ENCODE measurements at regions not wholly inside any gene's neighbourhood (a gene's known extent, or its start where the extent isn't known, plus 50 kb on each side); places are given as distances from the start of the nearest gene placed in this dataset.

DNA sequence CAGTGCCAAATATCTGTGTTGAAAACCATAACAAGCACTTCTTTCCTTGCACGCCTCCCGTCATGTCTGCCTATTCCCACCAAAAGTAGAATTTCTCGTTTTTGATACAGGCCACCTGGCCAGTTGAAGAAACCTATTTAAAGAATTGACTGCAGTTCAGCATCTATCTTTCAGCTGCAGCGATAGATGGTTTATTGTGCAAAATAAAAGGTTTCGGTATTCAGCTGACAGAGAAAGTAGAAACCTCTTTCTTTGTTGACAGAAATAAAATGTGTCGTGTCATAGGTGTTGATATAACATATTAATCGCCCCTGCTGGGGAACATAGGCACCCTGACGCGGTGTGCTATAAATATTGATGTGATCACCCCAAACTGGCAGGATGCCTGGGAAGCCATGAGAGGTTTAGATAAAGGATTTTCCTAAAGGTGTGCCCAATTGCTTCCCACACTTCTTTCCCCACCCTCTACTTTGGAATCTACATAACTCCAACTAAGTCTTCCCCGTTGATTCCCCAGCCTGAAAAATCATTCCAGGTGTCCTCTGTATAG is 570.4 kb downstream of the CCDC85A start:
- TF ChIP-seq SRF (IDR thresholded peaks at IDR 0.05; ENCODE audit: low read depth, low read length), result no peak
- TF ChIP-seq, protein P1, sequence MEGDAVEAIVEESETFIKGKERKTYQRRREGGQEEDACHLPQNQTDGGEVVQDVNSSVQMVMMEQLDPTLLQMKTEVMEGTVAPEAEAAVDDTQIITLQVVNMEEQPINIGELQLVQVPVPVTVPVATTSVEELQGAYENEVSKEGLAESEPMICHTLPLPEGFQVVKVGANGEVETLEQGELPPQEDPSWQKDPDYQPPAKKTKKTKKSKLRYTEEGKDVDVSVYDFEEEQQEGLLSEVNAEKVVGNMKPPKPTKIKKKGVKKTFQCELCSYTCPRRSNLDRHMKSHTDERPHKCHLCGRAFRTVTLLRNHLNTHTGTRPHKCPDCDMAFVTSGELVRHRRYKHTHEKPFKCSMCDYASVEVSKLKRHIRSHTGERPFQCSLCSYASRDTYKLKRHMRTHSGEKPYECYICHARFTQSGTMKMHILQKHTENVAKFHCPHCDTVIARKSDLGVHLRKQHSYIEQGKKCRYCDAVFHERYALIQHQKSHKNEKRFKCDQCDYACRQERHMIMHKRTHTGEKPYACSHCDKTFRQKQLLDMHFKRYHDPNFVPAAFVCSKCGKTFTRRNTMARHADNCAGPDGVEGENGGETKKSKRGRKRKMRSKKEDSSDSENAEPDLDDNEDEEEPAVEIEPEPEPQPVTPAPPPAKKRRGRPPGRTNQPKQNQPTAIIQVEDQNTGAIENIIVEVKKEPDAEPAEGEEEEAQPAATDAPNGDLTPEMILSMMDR (IDR thresholded peaks at IDR 0.05; ENCODE audit: control extremely low read depth in 1 of 3, insufficient read depth in 1 of 3, low read depth in 1 of 3, low read length in 3 of 3), result no peak
- TF ChIP-seq EZH2 (IDR thresholded peaks at IDR 0.05; ENCODE audit: low read depth, low read length, severe bottlenecking), result no peak
- no peak for TF ChIP-seq POLR2A (IDR thresholded peaks at IDR 0.05; ENCODE audit: control extremely low read depth in 1 of 2, low read depth in 2 of 2, low read length in 2 of 2)
- no peak for TF ChIP-seq CHD2 (IDR thresholded peaks at IDR 0.05; ENCODE audit: low read length)
- TF ChIP-seq YY1 (IDR thresholded peaks at IDR 0.05; ENCODE audit: low read depth, low read length), result no peak
- TF ChIP-seq, protein P2, sequence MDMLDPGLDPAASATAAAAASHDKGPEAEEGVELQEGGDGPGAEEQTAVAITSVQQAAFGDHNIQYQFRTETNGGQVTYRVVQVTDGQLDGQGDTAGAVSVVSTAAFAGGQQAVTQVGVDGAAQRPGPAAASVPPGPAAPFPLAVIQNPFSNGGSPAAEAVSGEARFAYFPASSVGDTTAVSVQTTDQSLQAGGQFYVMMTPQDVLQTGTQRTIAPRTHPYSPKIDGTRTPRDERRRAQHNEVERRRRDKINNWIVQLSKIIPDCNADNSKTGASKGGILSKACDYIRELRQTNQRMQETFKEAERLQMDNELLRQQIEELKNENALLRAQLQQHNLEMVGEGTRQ (IDR thresholded peaks at IDR 0.05; ENCODE audit: low read length), result no peak
- TF ChIP-seq RFX5 (IDR thresholded peaks at IDR 0.05; ENCODE audit: borderline replicate concordance, low read depth, low read length), result no peak
- TF ChIP-seq EP300 (IDR thresholded peaks at IDR 0.05; ENCODE audit: borderline replicate concordance in 1 of 2, low read depth in 2 of 2, low read length in 2 of 2), result no peak
- no peak for TF ChIP-seq GTF2F1 (IDR thresholded peaks at IDR 0.05; ENCODE audit: borderline replicate concordance, low read depth, low read length)

Data from H1 (cell line).